NOMO-1 treated with DMSO at 0.1 percent for 48 hours (cell line): ENCODE measurements at regions not wholly inside any gene's neighbourhood (a gene's known extent, or its start where the extent isn't known, plus 50 kb on each side); places are given as distances from the start of the nearest gene placed in this dataset.
A peak's percentile ranks its signal among the peaks of the same experiment; 100 is the strongest.

Experiments
- DNase-seq: peaks from one replicate; lab custom pipeline; 2025; ENCODE audit not compliant: unreplicated experiment; lab: John Stamatoyannopoulos, UW

GRCh38 chr4:17336986-17337385 lies 174.9 kb downstream of the QDPR start:
- no peak for DNase-seq

DNA sequence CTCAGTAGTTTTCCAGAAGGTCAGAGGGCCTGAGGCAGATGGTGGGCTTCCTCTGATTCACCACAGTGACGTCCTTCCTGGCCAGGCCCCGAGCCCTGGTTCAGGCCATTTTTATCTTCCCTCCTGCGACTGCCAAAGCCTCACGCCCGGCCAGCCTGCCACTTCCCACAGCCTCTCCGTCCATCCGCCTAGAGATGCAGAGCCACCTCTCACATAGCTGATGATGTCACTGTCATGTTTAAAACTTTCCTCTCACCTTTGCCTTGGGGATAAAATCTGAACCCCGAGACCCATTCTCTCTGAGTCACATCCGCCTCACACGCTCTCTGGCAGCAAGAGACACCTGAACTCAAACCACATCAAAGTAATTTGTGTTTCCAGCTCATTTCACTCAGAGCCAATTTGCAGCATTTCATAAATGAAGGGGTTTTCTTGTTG lies 175.3 kb downstream of the QDPR start:
- no peak for DNase-seq

GRCh38 chr4:17336069-17336468 lies 175.8 kb downstream of the QDPR start:
- DNase-seq, result no peak

DNA sequence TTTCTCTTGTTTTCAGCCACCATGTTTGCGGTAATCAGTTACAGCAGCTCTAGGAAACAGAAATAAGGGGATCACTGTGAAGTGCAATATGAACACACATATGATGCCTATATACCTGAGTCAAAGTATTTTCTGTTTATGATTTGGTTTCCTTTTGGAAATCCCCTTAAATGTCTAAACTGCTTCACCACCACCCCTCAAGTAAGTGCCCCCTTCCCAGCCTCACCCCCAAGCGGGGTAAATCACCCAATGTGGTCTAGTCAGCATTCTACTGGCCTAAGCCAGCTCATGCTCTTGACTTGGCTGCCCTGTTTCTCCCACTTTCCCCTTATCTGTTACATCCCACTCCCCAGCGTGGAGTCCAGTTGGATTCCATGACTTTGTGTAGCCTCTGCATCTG lies 176.5 kb downstream of the QDPR start:
- no peak for DNase-seq

GRCh38 chr4:17332478-17332877 lies 179.4 kb downstream of the QDPR start:
- no peak for DNase-seq

- DNase-seq, result no peak
Measured at GRCh38 chr4:17329046-17329445, 182.8 kb downstream of the QDPR start.

DNA sequence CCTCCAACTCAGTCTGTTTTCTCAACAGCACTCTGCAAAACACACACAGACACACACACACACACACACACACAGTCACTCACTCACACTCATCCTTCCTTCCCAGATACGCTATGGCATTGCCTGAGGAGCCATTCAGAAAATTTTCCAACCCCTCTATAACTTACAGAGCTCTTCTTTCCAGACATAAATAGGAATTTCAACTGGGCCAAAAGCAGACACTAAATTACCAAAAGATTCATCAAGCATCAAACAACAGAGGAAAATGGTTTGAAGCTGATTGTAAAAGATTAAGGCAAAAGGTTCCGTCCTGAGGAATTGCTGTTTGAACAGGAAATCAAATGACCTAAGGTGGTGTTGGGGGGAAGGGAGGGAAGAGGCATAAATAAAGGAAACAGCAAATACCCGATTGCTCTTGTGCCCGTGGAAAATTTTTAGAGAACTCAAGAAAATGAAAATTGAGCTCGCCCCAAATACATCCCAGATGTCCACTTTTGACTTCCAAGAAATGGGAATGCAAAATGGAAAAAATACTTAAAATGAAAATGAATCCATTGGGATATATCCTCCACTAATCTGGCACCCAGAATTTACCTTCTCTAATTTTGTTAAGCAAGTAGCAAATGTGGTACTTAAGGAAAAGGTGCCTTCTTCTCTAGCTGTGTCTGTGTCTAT lies 183.6 kb downstream of the QDPR start:
- no peak for DNase-seq

DNA sequence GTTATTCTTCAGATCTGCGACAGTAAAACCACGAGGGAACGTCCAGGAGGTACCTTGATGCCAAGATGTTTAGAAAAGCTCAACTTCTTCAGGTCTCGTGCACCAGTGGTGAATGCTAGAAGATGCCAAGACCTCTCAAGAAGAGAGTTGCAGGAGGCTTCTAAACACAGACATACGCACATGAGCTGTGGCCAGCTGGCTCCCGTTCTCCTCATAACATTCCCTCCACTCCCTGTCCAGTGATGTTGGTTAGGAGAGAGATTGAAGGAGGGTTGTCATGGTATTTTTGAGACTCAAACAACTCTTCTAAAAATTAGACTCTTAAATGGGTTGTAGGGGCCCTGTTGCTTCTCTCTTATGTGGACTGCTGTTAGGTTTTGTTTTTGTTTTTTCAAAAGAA lies 184.3 kb downstream of the QDPR start:
- DNase-seq, result no peak

GRCh38 chr4:17326756-17327155 lies 185.1 kb downstream of the QDPR start:
- DNase-seq, result no peak

- no peak for DNase-seq
Measured at GRCh38 chr4:17325098-17325497, 186.8 kb downstream of the QDPR start.

DNA sequence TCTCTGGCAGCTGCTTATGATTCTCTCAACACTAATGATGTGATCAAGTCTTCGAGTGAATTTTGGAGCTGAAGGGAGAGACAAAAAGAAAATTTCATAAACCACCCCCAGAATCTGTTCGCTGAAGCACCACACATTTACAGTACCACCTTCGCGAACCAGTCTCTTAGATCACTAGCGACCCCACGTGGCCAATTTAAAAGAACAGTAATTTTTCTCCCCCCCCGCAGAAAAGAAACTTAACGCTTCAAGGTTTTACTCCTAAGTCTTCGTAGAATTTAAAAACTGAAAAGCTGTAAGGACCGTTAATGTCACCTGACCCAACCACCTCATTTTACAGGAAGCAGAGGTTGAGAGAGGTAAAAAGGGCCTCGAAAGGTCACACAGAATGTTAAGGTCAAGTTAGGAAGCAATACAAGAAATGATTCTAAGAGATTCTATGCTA lies 187.5 kb downstream of the QDPR start:
- DNase-seq, result peak; percentile 27

DNA sequence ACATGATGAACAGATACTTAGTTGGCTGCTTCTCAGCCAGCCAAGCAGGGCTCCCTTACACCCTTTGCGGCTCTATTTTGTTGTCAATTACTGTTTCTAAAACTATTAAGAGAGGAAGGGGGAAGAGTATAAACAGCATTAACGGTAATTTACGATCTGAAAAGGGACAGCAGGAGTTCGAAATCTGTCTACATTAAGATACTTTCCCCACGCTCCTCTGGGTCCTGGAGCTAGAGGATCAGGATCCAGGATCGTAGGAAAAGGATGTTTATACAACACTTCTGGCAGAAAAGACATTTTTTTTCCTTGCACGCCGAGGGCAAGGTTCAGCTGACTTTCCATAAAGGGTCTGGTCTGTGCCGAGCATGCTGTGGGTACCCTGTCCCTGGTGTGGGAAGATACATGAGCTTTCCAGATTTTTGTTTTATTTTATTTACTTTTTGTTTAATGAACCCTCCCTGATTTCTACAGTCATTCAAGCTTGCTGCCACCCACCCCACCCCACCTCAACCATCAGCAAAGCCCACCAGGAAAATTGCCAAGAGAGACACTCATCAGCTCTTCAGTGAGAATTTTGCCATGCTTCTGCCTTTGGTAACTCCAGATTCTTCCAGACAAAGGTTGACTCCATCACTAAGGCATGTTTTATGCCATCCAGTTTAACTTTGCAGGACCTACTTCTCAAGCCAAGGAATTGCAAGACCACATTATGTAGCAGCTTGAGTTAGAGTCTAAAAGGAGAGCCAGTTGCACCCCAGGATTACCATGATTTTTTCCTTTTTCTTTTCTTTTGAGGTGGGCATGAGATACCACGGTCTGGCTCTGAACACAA lies 188.1 kb downstream of the QDPR start:
- DNase-seq, result no peak

- no peak for DNase-seq
Measured at GRCh38 chr4:17322514-17322913, 189.4 kb downstream of the QDPR start.

DNA sequence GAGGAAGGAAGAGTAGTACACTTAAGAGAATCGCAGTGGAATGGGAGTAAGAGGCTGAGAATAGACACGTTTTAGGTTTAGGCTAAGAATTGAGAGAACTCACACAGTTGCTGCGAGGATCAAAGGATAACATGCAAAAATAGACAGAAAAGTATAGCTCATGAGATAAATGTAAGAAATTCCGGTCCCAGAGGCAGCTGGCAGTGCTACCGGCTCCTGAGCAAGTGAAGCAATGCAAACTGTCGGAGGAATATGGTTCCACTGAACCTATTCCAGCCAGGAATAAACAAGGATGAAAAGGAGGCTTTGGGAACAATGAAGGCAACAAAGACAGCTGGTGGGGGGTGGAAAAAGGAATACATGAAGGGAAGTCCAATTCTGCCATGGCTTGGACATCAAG lies 191.8 kb downstream of the QDPR start:
- no peak for DNase-seq

GRCh38 chr4:17317526-17317925 lies 194.4 kb downstream of the QDPR start:
- DNase-seq, result no peak

DNA sequence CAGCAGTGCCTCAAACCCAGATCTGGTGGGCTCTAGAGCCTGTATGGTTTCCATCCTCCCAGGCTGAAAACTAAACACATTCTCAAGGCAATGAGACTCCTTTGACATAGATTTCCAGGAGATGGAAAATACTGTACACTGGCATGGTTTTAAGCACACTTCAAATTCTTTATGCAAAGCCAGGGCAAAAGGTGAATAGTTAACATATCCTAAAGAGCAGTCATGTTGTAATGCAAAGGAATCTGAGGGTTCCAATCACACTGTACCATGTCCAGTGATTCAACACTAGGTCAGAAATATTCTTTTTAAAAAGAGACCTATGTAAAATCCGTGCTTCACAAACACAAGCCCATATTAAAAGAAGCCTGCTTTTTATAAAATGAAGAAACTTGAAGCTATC lies 195.3 kb downstream of the QDPR start:
- no peak for DNase-seq

- no peak for DNase-seq
Measured at GRCh38 chr4:17315459-17315858, 196.4 kb downstream of the QDPR start.

- DNase-seq, result no peak
Measured at GRCh38 chr4:17313194-17313593, 198.7 kb downstream of the QDPR start.

DNA sequence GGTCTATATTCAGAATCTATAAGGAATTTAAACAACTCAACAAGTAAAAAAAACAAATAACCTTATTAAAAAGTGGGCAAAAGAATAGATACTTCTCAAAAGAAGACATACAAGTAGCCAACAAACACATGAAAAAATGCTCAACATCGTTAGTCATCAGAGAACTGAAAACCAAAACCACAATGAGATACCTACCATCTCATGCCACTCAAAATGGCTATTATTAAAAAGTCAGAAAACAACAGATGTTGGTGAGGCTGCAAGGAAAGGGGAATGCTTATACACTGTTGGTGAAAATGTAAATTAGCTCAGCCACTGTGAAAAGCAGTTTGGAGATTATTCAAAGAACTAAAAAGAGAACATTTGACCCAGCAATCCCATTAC lies 201.6 kb downstream of the QDPR start:
- DNase-seq, result no peak

- no peak for DNase-seq
Measured at GRCh38 chr4:17309567-17310268, 202.2 kb downstream of the QDPR start.

- no peak for DNase-seq
Measured at GRCh38 chr4:17301869-17302268, 210.0 kb downstream of the QDPR start.

- DNase-seq, result no peak
Measured at GRCh38 chr4:17301266-17301665, 210.6 kb downstream of the QDPR start.
